HG03060 (cell line): ENCODE measurements at regions not wholly inside any gene's neighbourhood (a gene's known extent, or its start where the extent isn't known, plus 50 kb on each side); places are given as distances from the start of the nearest gene placed in this dataset.

Experiments used
- ATAC-seq: cut with Tn5 transposase; IDR thresholded peaks from one replicate; pipeline ENCODE4 v1.9.1; 2021; ENCODE audit warnings: low read depth, moderate number of reproducible peaks; ENCODE audit not compliant: unreplicated experiment

DNA sequence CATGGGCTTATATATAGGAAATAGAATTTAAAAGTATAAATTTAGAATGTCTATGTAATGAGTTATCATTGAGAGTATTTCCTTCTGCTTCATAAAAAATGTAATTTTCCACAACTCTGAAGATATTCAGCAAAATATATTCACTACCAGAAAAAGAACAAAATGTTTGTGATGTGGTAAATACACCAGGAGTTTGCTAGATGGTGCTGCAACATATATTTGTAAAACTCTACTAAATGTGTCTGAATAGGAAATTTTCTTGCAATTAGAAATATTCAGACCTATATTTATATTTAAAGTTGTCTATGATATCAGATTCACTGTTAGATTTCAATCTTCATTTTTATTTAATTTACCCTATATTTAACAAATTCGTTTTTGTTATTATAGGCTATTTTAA lies 201.1 kb downstream of the PPP1R3A start:
- ATAC-seq, result no peak

DNA sequence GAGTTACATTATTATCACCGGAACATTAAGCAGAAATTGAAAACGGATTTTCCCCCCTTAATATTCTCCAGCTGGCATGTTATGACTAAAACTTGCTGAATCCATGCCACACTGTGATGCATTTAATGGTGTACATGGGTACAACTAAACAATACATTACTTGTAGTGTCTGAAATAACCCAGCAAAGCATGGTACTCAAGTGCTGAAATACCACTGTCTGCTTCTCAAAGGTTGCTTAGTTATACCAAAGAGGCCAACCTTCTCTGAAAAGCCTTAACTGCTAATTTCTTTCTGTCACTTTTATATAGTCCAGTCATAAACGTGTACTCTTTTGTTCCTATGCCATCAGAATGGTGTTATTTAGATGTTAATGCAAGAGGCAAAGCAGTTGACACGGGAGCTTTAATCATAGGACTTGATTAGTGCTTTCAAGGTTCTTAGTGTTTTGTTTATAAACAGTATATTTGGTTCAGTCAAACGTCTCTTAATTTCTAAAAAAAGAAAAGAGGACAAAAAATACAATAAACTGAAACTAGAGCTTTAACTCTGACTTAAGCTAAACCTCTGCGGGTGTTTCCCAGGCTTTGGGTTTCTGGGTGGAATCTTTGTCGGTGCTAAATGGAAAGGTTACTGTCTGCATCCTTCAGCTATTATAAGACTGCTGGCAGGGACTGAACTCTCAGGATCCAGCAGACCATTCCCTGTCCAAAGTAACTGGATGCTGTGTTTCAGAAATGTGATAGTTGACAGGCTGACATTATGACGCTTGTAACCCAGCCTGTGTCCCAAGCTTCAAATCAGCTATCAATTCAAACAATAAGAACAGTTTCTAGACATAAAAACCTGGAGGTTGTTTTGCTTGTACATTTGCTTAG lies 202.6 kb downstream of the PPP1R3A start:
- ATAC-seq, result no peak

DNA sequence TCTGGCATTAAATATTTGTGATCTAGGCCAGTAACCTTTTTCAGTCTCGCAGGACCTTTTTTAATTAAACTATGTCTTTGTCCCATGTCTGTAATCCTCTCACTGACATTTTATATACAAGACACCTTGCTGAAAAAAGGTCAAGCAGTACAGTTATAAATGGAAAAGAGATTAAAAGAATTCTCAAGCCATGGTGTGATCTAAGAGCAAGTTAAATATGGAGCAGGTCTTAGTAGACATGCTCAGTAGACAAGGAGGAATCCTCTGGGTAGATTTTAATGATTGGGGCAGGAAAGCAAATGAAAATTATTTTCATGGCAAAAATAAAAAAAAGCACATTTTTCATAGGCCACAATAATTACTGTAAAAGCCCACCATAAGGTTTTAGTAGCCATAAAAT lies 203.5 kb downstream of the PPP1R3A start:
- ATAC-seq, result no peak

DNA sequence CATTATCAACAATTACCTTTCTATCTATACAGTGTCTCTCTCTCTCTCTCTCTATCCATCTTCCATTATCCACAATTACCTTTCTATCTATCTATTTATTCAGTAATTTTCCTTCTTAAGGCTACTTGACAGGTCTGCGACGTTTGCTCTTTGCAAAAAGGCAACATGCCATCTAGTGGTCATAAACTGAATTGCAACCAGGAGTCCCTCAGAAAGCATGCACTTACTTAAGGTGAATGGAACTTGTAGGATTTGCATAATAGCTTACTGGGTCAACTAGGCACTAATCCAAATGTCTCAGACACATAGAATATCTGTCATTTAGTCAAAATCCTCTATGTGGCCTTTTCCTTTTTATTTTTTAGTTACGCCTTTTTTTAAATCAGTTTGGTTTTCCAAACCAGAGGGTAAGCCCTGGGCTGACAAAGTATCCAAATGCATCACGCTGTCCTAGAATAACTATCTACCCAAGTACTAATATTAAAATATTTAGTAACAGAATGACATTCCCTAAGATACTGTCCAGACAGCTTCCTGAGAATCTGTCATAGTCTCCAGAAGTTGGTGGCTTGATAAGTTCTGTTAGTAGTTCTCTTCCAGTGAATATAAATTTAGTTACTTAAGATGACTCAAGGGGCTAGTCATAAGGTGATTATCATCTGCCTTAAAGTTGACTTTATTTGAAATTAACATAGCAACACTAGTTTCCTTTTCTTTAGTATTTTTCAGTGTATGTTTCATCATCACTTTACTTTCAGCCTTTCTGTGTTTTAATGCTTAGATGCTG lies 208.3 kb downstream of the PPP1R3A start:
- ATAC-seq, result peak; percentile 98

DNA sequence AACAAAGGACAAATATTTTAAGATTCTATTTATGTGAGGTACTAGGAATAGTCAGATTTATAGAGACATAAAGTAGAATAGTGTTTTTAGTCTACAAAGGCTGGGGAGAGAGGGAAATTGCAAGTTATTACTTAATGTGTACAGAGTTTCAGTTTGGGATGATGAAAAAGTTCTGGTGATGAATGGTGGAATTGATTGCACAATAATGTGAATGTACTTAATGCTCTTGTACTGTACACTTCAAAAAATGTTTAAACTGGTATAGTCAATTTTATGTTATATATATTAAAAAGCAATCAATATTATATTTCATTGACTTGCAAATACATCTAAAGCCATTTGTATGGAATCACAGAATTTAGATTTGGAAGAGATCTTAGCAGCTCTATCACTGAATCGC lies 213.4 kb downstream of the PPP1R3A start:
- no peak for ATAC-seq

DNA sequence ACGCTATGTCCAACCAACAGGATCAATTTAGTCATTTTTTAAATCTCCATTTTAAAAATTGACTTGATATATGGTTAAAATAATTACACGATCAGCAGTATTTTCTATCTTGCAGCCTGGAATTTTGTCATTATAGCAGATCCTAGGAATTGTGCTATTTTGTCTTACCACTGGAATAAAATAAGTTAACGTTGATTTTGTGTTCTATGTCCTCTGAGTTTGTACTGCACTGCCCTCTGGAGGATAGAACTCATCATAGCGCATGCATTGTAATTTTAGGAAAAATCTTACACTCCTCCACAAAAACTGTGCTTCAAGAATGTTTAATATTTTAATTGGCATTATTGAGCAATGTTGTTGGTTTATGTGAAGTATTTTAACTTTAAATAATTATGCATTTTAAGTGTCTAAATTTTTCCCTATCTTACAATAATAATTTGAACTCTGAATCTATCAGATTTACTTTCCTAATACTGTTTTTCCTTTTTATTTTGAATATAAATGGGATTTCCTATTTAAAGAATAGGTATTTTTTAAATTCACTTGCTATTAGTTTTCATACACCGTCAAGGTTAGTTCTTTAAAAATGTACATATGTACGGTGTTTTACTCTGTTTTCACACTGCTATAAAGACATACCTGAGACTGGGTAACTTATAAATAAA lies 220.1 kb downstream of the PPP1R3A start:
- no peak for ATAC-seq

DNA sequence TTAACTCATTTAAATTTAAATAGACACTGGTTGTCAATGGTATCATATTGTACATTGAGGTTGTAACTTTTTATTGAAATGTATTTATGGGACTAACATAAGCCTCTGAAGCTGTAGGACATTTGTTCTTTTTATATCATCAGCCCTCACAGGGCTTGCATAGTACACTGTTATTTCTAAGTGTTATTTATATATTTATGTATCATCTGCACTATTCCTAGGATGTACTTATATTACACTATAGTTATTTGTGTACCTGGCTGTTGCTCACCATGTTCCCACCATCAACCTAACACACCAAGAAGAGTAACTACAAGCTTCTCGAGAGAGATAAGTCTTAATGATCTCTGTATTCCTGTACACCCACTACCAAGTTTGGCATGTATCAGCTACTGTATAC lies 224.7 kb downstream of the PPP1R3A start:
- ATAC-seq, result no peak

DNA sequence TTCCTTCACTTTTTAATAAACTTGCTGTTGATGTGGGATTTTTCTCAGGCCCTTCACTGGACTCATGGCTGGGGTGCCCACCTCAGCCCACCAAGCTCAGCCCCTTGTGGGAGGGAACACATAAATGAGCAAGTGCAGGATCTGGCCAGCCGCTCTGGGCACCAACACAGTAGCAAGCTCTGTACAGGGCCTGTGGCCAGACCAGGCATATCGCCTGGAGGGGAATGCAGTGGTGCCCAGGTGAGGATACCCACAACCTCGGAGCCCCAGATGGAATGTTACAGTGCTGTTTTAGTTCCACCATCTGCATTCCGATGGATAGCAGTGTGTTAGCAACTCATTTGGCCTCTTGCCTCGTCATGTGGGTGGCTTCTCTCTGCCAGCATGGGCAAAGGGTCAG lies 234.6 kb downstream of the PPP1R3A start:
- no peak for ATAC-seq

DNA sequence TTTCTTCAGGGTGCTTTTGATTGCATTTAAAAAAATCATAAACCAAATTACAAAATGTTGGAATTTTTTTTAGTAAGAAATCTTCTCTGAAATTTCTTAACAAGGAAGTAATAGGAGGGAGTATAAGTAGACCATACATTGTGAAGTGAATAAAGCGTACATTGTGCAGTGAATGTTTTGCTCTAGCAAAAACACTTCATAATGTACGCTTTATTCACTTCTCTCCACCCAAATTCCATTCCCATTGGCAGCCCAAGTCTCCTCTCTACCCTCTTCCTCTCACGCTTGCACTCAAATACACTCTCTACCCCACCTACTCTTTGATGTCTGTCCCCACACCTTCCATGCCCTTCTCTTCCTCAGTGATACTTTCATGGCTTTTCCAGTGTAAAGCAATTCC lies 241.0 kb downstream of the PPP1R3A start:
- ATAC-seq, result no peak

DNA sequence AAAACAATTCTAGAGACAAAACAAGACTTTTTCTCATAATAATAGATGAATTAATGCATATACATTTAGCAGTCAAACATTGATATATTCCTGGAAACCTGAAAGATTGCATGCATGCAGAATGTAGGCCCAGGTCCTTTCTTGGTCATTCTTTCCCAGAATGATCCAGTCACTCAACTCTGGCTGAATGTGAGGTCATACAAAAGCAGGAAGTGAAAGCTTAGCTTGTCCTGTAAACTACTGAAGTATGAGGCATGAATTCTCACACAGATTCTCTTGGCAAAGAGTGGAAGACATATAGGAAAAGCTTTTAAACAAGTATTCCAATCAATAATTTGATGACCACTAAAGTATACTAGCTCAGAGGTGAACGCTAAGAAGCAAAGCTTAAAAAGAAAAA lies 253.9 kb downstream of the PPP1R3A start:
- ATAC-seq, result no peak

DNA sequence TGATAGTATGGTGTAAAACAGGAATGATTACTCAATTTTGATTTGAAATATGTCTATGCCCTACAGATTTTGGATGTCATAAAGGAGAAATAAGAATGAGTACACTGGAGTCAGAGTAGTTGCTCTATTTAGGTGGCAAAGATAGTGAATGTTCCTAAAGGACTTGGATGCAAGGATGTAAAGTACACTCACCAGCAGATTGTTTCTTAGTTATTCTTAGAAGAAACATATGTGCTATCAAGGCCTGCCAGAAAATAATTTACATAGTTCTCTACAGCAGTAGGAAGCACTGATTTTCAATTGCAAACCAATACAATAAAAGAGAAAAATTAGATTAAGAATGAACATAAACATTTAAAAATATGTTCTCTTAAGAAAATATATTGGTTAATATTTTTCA lies 259.4 kb downstream of the PPP1R3A start:
- no peak for ATAC-seq

DNA sequence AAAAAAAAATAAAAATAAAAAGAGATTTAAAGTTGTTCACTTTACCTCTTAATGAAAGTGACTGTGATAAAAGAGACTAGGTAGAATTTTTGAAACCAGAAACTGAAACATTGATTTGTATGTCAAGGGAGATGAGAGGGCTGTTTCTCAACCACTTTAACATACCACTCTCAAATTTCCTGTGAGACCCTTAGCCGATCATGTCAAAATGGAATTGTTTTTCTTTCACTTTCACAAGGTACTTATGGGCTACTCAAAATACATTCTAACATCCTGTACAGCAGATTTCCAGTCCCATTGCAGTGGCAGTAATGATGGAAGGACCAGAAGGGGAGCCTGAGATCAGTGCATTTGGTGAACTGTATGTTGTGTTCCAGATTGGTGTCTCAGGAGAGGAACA lies 261.2 kb downstream of the PPP1R3A start:
- ATAC-seq, result no peak

DNA sequence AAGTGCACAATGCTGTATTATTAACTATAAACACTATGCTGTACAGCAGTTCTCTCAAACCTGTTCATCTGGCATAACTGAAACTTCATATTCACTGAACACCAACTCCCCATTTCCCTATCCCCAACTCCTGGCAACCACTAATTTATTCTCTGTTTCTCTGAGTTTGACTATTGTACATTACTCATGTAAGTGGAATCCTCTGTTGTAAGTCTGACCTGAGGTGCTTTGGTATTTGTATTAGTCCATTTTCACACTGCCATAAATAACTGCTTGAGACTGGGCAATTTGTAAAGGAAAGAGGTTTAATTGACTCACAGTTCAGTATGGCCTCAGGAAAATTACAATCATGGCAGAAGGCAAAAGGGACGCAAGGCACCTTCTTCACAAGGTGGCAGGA lies 266.3 kb downstream of the PPP1R3A start:
- ATAC-seq, result no peak

DNA sequence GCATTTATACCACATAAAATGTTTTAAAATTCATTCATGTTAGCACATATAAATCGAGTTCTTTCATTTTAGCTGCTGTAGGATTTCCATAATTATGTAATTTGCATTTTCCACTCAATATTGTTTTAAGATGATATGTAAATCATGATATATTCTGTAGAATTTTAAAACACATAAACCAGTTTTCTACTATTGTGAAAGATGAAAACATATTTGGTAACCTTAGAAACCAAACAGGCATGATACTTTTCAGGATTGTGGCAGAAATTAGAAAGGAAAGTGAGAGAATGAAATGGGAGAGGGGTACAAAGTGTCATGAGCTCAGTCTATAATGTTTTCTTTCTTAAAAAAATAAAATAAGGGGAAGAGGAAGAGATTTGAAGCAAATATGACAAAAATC lies 269.3 kb downstream of the PPP1R3A start:
- no peak for ATAC-seq

DNA sequence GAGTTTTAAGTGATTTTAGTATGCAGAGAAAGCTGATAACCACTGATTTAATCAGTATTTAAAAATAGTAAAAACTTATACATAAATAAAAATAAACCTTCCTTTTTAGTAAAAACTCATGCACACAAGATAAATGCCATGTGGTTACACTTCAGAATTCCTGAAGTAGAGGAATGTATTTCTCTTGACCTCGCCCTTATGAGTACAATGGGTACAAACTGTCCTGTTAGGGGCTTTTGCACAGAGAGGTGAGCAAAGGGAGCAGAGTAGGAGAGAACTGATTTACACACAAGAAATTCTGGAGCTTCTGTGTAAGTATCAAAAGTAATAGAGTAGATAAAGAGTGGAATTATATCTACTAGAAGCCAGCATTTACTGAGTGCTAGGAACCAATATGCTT lies 279.6 kb downstream of the PPP1R3A start:
- no peak for ATAC-seq

DNA sequence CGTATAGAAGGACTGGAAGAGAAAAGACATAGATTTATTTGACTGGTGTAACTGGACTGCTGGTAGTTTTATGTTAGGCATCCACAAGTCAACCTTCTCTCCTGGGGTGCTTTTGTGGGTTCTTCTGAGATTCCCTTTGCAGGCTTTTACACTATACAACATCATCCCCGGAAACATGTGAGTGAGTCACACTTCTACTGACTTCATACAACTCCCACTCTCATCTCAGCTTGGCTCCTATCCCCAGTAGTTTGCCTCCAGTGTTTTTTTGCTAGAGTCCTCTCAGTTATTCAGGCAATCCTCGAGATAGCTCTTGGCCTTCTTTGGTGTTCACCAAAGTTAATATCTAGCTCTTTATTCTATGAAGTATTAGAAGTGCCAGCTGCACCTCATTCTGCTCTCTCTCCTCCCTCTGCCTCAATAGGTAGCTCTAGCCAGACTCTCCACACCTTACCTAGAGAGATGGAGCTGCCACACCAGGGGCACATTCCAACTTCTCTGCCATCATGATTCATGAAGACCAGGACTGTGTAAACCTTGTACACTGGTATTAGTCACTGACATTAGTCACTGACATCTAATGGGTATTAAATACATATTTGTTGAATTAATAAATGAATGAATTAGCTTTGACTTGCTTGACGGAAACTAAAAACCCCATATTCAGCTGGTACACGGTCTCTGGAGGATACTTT lies 281.9 kb downstream of the PPP1R3A start:
- no peak for ATAC-seq

DNA sequence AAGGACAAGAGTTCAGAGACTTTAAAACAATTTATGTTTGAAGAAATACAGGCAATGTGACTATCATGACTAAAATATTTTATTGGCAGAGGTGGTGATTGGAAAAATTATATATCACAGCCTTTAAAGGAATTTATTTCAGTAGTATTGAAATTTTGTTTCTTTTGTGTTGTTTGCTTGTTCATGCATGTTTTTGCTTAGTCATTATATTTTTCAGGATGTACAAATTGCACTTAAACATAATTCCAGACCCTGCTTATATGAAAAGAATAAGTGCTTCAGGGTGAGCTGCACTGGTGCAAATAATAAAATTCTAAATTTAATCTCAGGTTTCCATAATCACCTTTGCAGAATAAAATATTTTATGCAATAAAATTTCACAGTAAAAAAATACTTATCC lies 283.3 kb downstream of the PPP1R3A start:
- no peak for ATAC-seq

DNA sequence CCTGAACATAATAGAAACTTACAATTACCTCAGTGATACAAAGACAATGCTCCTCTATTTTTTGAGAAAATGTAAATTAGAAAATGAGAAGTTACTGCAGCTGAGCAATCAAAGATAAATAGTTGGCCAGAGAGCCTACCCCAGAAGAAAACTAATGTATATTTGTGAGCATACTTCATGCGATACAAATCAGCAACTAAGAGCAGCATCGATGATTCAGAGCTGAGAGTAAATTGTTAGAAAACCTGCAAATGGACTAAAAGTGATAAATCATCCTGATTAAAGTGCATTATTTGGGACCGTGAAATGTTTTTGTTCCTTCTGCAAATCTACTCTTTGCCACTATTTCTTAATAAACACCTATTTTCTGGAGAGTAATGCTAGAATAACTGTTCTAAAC lies 285.7 kb downstream of the PPP1R3A start:
- ATAC-seq, result no peak

DNA sequence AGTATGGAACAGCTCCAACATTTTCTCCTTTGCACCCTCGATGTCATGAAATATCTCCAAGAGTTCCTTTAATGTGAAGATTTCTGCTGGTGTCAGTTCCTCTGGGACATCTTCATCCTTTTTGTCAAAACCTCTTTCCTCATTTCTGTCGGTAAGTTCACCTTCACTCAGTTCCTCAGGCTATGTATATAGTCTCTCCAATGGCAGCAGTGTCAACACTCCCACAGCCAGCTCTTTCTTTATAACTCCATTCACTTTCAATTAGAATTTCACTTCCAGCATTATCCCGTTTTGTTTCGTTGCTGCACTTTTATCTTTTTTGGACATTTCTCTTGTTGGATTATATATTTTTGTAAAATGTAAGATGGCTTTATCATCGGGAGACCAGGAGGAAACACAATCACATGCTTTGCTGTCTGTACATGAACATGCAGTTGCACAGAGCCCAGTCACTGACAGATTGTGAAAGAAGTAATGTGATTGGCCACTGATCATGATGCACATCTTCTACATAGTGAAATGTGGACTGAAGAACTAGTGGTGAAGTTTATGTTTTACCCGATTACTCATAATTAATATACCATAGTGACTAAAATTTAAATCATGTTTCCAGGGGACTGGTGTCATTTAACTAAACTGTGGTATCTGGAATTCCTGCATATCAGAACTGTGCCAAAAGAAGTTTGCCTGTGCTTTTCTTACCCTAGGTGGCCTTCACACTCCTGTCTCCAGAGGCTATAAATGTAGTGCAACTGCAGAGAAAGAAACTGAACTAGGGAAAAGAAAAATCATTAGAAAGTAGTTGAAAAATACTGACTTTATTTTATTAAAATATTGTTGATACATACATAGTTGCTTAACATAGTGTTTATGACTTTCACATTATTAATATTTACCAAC lies 289.6 kb downstream of the PPP1R3A start:
- no peak for ATAC-seq
